ENCODE measurements at regions not wholly inside any gene's neighbourhood (a gene's known extent, or its start where the extent isn't known, plus 50 kb on each side); places are given as distances from the start of the nearest gene placed in this dataset.

- no peaks in the 10 kb centered on the region for H3K27me3 ChIP-seq (replicated peaks in 1 of 2; ENCODE audit: control insufficient read depth in 2 of 2, insufficient read depth in 2 of 2, low read length in 1 of 2)
- no peaks in the 10 kb centered on the region for H3K79me2 ChIP-seq (ENCODE audit: control insufficient read depth, insufficient read depth, low read length)
- BruUV-seq (replicated peaks): no TSS peak
- no peaks in the 10 kb centered on the region for H4K20me1 ChIP-seq (ENCODE audit: control insufficient read depth, insufficient read depth)
- no peak overlapping the region for H3K4me3 ChIP-seq
- H3K36me3 ChIP-seq (ENCODE audit: control insufficient read depth in 2 of 2, insufficient read depth in 2 of 2, low read length in 1 of 2): no peaks in the 10 kb centered on the region
- H3K4me2 ChIP-seq (ENCODE audit: control insufficient read depth, insufficient read depth): no peak overlapping the region
- CTCF ChIA-PET: no interaction called here
- no peaks in the 10 kb centered on the region for H3K9me3 ChIP-seq (replicated peaks; ENCODE audit: control insufficient read depth, insufficient read depth, low read length)
- 75% methylated on average over 6 of the region's 6 CpGs for WGBS (ENCODE audit: insufficient coverage, insufficient replicate concordance, low lambda C conversion rate, missing lambda C conversion rate)
- ATAC-seq (no peak), DNase-seq (ENCODE audit: low read depth, low spot score) (no peak), FAIRE-seq (no peak)
- no peak overlapping the region for H2AFZ ChIP-seq (ENCODE audit: control insufficient read depth, low read depth, low read length)
- POLR2A ChIA-PET: no interaction called here
- TF ChIP-seq BCL3 (IDR thresholded peaks at IDR 0.05; ENCODE audit: borderline replicate concordance, insufficient read depth, low read depth, low read length, poor library complexity, severe bottlenecking) (no peak), CBFB (IDR thresholded peaks at IDR 0.05; ENCODE audit: low read depth) (no peak), ZBED1 (IDR thresholded peaks at IDR 0.05; ENCODE audit: borderline replicate concordance) (no peak), USF1 (IDR thresholded peaks at IDR 0.05; ENCODE audit: borderline replicate concordance, extremely low read length, insufficient read depth, low read depth, low read length) (no peak), SP1 (IDR thresholded peaks at IDR 0.05; ENCODE audit: low read depth, low read length) (no peak), KDM1A (IDR thresholded peaks at IDR 0.05; ENCODE audit: borderline replicate concordance) (no peak), GABPA (IDR thresholded peaks at IDR 0.05; ENCODE audit: low read depth) (no peak), LARP7 (IDR thresholded peaks at IDR 0.05) (no peak), CHD2 (IDR thresholded peaks at IDR 0.05; ENCODE audit: borderline replicate concordance, low read depth, low read length) (no peak), MXI1 (IDR thresholded peaks at IDR 0.05; ENCODE audit: low read depth, low read length) (no peak), CEBPB (IDR thresholded peaks at IDR 0.05; ENCODE audit: borderline replicate concordance in 1 of 2, low read depth in 2 of 2, low read length in 2 of 2) (no peak), RB1 (IDR thresholded peaks at IDR 0.05; ENCODE audit: borderline replicate concordance) (no peak)
- TF ChIP-seq, protein P1, sequence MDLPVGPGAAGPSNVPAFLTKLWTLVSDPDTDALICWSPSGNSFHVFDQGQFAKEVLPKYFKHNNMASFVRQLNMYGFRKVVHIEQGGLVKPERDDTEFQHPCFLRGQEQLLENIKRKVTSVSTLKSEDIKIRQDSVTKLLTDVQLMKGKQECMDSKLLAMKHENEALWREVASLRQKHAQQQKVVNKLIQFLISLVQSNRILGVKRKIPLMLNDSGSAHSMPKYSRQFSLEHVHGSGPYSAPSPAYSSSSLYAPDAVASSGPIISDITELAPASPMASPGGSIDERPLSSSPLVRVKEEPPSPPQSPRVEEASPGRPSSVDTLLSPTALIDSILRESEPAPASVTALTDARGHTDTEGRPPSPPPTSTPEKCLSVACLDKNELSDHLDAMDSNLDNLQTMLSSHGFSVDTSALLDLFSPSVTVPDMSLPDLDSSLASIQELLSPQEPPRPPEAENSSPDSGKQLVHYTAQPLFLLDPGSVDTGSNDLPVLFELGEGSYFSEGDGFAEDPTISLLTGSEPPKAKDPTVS (IDR thresholded peaks at IDR 0.05; ENCODE audit: low read depth, low read length): no peak
- TF ChIP-seq, protein P2, sequence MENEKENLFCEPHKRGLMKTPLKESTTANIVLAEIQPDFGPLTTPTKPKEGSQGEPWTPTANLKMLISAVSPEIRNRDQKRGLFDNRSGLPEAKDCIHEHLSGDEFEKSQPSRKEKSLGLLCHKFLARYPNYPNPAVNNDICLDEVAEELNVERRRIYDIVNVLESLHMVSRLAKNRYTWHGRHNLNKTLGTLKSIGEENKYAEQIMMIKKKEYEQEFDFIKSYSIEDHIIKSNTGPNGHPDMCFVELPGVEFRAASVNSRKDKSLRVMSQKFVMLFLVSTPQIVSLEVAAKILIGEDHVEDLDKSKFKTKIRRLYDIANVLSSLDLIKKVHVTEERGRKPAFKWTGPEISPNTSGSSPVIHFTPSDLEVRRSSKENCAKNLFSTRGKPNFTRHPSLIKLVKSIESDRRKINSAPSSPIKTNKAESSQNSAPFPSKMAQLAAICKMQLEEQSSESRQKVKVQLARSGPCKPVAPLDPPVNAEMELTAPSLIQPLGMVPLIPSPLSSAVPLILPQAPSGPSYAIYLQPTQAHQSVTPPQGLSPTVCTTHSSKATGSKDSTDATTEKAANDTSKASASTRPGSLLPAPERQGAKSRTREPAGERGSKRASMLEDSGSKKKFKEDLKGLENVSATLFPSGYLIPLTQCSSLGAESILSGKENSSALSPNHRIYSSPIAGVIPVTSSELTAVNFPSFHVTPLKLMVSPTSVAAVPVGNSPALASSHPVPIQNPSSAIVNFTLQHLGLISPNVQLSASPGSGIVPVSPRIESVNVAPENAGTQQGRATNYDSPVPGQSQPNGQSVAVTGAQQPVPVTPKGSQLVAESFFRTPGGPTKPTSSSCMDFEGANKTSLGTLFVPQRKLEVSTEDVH (IDR thresholded peaks at IDR 0.05; ENCODE audit: low read depth, partially characterized antibody): no peak
- RAD21 ChIA-PET (ENCODE audit: unreplicated experiment): no interaction called here
- SMC1A ChIA-PET (ENCODE audit: uncharacterized antibody, unreplicated experiment): no interaction called here
- H3K4me1 ChIP-seq (ENCODE audit: control insufficient read depth, insufficient read depth, low read length): no peaks in the 10 kb centered on the region
- no peak overlapping the region for H3K27ac ChIP-seq (ENCODE audit: control insufficient read depth, insufficient read depth)
- in situ Hi-C loops (cut with MboI) (no loop called here), intact Hi-C loops (cut with micrococcal nuclease; ENCODE audit: unreplicated experiment) (no loop called here)
- H3K9ac ChIP-seq (ENCODE audit: control insufficient read depth, insufficient read depth, low read length): no peak overlapping the region
Measured at GRCh38 chr15:70290708-70291107, 193.0 kb upstream of the TLE3 start.
